ENCODE measurements at regions not wholly inside any gene's neighbourhood (a gene's known extent, or its start where the extent isn't known, plus 50 kb on each side); places are given as distances from the start of the nearest gene placed in this dataset.

GRCh38 chr5:164364237-164365208 lies 859.1 kb downstream of the MAT2B start:
- DNase-seq: no peak

GRCh38 chr5:164370841-164371240 lies 865.4 kb downstream of the MAT2B start:
- no peak for DNase-seq

GRCh38 chr5:164372892-164373291 lies 867.5 kb downstream of the MAT2B start:
- no peak for DNase-seq

- DNase-seq: no peak
Measured at GRCh38 chr5:164373876-164374275, 868.5 kb downstream of the MAT2B start.

- DNase-seq: no peak
Measured at GRCh38 chr5:164375051-164375450, 869.6 kb downstream of the MAT2B start.

- no peak for DNase-seq
Measured at GRCh38 chr5:164376843-164377242, 871.4 kb downstream of the MAT2B start.

- no peak for DNase-seq
Measured at GRCh38 chr5:164377746-164378145, 872.3 kb downstream of the MAT2B start.

GRCh38 chr5:164383662-164384061 lies 878.2 kb downstream of the MAT2B start:
- no peak for DNase-seq

- no peak for DNase-seq
Measured at GRCh38 chr5:164392531-164392930, 887.1 kb downstream of the MAT2B start.

GRCh38 chr5:164394686-164395194 lies 889.3 kb downstream of the MAT2B start:
- no peak for DNase-seq

GRCh38 chr5:164412531-164412930 lies 907.1 kb downstream of the MAT2B start:
- DNase-seq: no peak

- DNase-seq: no peak
Measured at GRCh38 chr5:164420161-164420560, 914.7 kb downstream of the MAT2B start.

GRCh38 chr5:164422400-164422799 lies 917.0 kb downstream of the MAT2B start:
- DNase-seq: no peak

- no peak for DNase-seq
Measured at GRCh38 chr5:164431634-164432304, 926.4 kb downstream of the MAT2B start.

GRCh38 chr5:164433106-164433870 lies 927.9 kb downstream of the MAT2B start:
- DNase-seq: no peak

- DNase-seq: no peak
Measured at GRCh38 chr5:164435576-164435975, 930.2 kb downstream of the MAT2B start.

- DNase-seq: no peak
Measured at GRCh38 chr5:164439799-164440198, 934.4 kb downstream of the MAT2B start.

GRCh38 chr5:164449460-164449859 lies 944.0 kb downstream of the MAT2B start:
- no peak for DNase-seq

GRCh38 chr5:164466033-164466432 lies 960.6 kb downstream of the MAT2B start:
- DNase-seq: no peak

- DNase-seq: no peak
Measured at GRCh38 chr5:164470312-164470711, 964.9 kb downstream of the MAT2B start.

- no peak for DNase-seq
Measured at GRCh38 chr5:164472165-164472564, 966.7 kb downstream of the MAT2B start.
